ENCODE measurements at regions not wholly inside any gene's neighbourhood (a gene's known extent, or its start where the extent isn't known, plus 50 kb on each side); places are given as distances from the start of the nearest gene placed in this dataset.
"Not testable (repeated sequence)": the region's sequence is repeated elsewhere in the genome, so short reads cannot be mapped to it uniquely, and the experiment has no call there.

GRCh38 chr5:25707093-25707492 lies 1062.3 kb upstream of the CDH10 start:
- no peak for DNase-seq (ENCODE audit: low read depth)
- TF ChIP-seq CTCF (IDR thresholded peaks at IDR 0.05; ENCODE audit: insufficient read depth, low read depth, low read length, missing control alignments) = no peak
- H3K4me3 ChIP-seq (ENCODE audit: low read depth, low read length) = no peak overlapping the region

GRCh38 chr5:25701936-25702335 lies 1057.2 kb upstream of the CDH10 start:
- H3K4me3 ChIP-seq (ENCODE audit: low read depth, low read length) = no peak overlapping the region
- TF ChIP-seq CTCF (IDR thresholded peaks at IDR 0.05; ENCODE audit: insufficient read depth, low read depth, low read length, missing control alignments) = no peak
- DNase-seq (ENCODE audit: low read depth) = no peak

DNA sequence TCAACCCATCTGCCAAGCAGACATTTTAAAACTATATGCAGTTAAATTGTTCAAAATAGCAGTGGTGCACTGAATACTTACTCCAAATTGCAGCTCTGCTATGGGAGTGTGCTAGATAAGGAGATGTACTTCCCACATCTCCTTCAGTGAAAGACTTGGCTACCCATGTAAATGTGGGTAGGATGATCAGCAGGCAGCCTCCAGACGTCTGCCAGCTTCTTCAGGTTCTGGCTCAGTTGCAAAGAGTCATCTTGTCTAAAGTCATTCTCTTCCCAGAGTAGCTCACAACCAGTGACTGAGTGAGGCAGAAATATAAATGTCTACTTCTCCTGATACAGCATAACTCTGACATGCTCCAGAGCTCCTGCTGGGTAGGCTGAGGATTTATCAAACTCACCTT lies 1050.0 kb upstream of the CDH10 start:
- TF ChIP-seq CTCF (IDR thresholded peaks at IDR 0.05; ENCODE audit: insufficient read depth, low read depth, low read length, missing control alignments) = no peak
- no peak overlapping the region for H3K4me3 ChIP-seq (ENCODE audit: low read depth, low read length)
- DNase-seq (ENCODE audit: low read depth) = no peak

- no peak overlapping the region for H3K4me3 ChIP-seq (ENCODE audit: low read depth, low read length)
- no peak for TF ChIP-seq CTCF (IDR thresholded peaks at IDR 0.05; ENCODE audit: insufficient read depth, low read depth, low read length, missing control alignments)
- no peak for DNase-seq (ENCODE audit: low read depth)
Measured at GRCh38 chr5:25688156-25688555, 1043.4 kb upstream of the CDH10 start.

DNA sequence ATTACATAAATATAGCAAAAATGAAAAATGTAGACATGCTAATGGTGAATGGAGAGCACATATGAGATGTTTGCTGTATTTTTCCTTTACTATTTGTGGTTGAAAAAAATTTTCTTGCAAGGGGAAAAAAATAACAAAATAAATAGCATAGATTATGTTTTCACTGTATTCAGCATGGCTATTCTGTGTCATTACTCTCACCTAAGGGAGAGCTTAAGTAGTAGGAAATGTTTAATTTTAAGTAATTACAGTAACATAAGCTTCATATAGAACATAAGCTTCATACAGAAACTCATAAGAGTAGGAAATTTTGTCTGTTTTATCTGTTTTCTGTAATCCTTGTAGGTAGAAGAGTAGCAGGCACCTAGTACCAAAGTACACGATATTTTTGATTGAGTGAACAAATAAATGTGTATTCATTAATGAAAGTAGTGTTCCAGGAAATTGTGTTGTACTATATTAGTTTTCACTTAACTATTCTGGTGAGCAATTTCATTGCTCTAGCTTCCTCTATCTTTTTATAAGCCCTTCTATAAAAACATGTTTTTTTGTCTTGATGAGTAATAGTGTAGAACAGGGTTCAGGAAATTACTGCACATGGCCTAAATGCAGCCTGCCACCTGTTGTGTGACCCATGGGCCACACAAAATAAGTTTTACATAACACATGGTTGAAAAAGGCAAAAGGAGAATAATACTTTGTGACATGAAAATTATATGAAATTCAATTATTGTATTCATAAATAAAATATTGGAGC lies 1025.0 kb upstream of the CDH10 start:
- TF ChIP-seq CTCF (IDR thresholded peaks at IDR 0.05; ENCODE audit: insufficient read depth, low read depth, low read length, missing control alignments) = no peak
- no peak for DNase-seq (ENCODE audit: low read depth)
- H3K4me3 ChIP-seq (ENCODE audit: low read depth, low read length) = no peak overlapping the region

GRCh38 chr5:25662610-25663009 lies 1017.8 kb upstream of the CDH10 start:
- no peak for TF ChIP-seq CTCF (IDR thresholded peaks at IDR 0.05; ENCODE audit: insufficient read depth, low read depth, low read length, missing control alignments)
- no peak for DNase-seq (ENCODE audit: low read depth)
- no peak overlapping the region for H3K4me3 ChIP-seq (ENCODE audit: low read depth, low read length)

DNA sequence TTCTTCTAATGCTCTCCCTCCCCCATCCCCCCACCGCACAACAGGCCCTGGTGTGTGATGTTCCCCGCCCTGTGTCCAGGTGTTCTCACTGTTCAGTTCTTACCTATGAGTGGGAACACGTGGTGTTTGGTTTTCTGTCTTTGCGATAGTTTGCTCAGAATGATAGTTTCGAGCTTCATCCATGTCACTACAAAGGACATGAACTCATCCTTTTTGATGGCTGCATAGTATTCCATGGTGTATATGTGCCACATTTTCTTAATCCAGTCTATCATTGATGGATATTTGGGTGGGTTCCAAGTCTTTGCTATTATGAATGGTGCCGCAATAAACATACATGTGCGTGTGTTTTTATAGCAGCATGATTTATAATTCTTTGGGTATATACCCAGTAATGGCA lies 1005.5 kb upstream of the CDH10 start:
- DNase-seq (ENCODE audit: low read depth); H3K4me3 ChIP-seq (ENCODE audit: low read depth, low read length): not testable (repeated sequence)
